Neural crest cell (in vitro differentiated cells): ENCODE measurements at regions not wholly inside any gene's neighbourhood (a gene's known extent, or its start where the extent isn't known, plus 50 kb on each side); places are given as distances from the start of the nearest gene placed in this dataset.

ENCODE experiments used
- DNase-seq: peaks from one replicate; pipeline ENCODE4 v3.0.0; 2021; ENCODE audit warnings: low read depth, mixed read lengths, low spot score
- H3K27ac Mint-ChIP-seq: one replicate; pipeline ENCODE4 v1.8.0; 2021; ENCODE audit warnings: mild to moderate bottlenecking, mixed read lengths; ENCODE audit not compliant: unreplicated experiment
- H3K27me3 Mint-ChIP-seq: 2 replicates; pipeline ENCODE4 v1.8.0; 2021; ENCODE audit warnings: low read depth, mild to moderate bottlenecking, mixed read lengths
- H3K36me3 Mint-ChIP-seq: 2 replicates; pipeline ENCODE4 v1.8.0; 2021; ENCODE audit warnings: low read depth, mild to moderate bottlenecking, mixed read lengths
- H3K4me1 Mint-ChIP-seq: 2 replicates; pipeline ENCODE4 v1.8.0; 2021; ENCODE audit warnings: mixed read lengths
- H3K4me3 Mint-ChIP-seq: one replicate; pipeline ENCODE4 v1.8.0; 2021; ENCODE audit warnings: mild to moderate bottlenecking, mixed read lengths
- H3K9me3 Mint-ChIP-seq: 2 replicates; pipeline ENCODE4 v1.8.0; 2021; ENCODE audit warnings: mixed read lengths
- TF ChIP-seq, protein P1 (sequence below): fragments of 200-600 bp; sonication (generic); conservative IDR thresholded peaks from 2 replicates; pipeline ENCODE4 v1.5.0; 2021; ENCODE audit warnings: antibody characterized with exemption, mild to moderate bottlenecking

DNA sequence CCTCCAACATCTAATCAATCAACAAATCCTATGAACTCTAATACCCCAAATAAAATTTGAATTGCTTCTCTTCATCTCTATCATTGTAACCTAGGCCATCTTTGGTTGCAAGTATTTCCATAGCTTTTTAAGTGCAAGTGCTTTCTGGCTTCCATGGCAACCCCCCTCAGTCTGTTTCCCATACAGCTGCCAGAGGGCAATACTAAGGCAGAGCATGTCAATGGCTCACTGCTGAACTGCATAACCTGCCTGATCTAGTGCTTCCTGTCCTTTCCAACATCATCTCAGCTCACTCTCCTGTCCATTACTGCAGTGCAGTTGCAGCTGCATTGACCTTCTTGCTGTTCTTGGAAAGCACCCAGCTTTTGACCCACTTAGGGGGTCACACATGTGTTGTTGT is 198.4 kb downstream of the WNT5A start:
- H3K4me1 Mint-ChIP-seq, result peaks cover 24% of the 10 kb centered on the region
- H3K27me3 Mint-ChIP-seq, result no peaks in the 10 kb centered on the region
- H3K9me3 Mint-ChIP-seq, result peaks cover 2% of the 10 kb centered on the region
- no peaks in the 10 kb centered on the region for H3K36me3 Mint-ChIP-seq
- TF ChIP-seq, protein P1, sequence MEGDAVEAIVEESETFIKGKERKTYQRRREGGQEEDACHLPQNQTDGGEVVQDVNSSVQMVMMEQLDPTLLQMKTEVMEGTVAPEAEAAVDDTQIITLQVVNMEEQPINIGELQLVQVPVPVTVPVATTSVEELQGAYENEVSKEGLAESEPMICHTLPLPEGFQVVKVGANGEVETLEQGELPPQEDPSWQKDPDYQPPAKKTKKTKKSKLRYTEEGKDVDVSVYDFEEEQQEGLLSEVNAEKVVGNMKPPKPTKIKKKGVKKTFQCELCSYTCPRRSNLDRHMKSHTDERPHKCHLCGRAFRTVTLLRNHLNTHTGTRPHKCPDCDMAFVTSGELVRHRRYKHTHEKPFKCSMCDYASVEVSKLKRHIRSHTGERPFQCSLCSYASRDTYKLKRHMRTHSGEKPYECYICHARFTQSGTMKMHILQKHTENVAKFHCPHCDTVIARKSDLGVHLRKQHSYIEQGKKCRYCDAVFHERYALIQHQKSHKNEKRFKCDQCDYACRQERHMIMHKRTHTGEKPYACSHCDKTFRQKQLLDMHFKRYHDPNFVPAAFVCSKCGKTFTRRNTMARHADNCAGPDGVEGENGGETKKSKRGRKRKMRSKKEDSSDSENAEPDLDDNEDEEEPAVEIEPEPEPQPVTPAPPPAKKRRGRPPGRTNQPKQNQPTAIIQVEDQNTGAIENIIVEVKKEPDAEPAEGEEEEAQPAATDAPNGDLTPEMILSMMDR, result no peak
- H3K4me3 Mint-ChIP-seq, result no peak overlapping the region
- H3K27ac Mint-ChIP-seq, result peak overlapping the region; percentile 17
- DNase-seq, result no peak

DNA sequence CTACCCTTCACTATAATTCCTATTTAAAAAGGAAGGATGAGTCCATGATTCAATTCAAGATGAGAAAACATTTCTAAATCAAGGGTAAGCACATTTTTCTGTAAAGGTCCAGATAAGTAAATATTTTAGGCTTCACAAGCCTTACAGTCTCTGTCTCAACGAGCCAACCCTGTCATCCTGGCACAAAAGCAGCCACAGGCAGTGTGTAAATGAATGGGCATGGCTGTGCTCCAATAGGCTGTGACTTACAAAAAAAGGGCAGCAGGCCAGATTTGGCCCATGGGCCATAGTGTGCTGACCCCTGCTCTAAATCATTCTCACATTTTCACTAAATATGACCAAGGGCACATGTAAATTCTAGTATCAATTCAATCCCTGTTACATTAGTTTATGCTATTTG is 200.4 kb downstream of the WNT5A start:
- H3K4me3 Mint-ChIP-seq, result no peak overlapping the region
- H3K4me1 Mint-ChIP-seq, result peaks cover 28% of the 10 kb centered on the region
- no peak overlapping the region for H3K27ac Mint-ChIP-seq
- no peaks in the 10 kb centered on the region for H3K27me3 Mint-ChIP-seq
- TF ChIP-seq, protein P1, result no peak
- H3K9me3 Mint-ChIP-seq, result peaks cover 2% of the 10 kb centered on the region
- no peaks in the 10 kb centered on the region for H3K36me3 Mint-ChIP-seq
- no peak for DNase-seq

DNA sequence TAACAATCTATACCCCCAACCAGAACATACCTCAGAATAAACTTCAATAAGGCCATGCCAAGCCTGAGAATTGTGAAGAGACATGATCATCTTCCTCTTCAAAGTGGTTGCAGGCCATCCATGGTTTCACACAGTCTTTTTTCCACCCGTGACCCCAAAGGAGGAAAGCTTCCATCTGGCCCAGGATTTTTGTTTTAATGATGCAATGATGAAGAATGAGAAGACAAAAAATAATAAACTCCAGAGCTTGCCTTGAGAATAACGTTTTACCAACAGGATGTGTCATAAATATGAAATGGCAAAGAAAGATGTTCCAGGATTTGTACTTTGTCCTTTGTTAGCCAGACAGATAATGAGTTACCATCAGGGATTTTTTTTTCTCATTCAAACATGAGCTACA is 201.9 kb downstream of the WNT5A start:
- peaks cover 28% of the 10 kb centered on the region for H3K4me1 Mint-ChIP-seq

DNA sequence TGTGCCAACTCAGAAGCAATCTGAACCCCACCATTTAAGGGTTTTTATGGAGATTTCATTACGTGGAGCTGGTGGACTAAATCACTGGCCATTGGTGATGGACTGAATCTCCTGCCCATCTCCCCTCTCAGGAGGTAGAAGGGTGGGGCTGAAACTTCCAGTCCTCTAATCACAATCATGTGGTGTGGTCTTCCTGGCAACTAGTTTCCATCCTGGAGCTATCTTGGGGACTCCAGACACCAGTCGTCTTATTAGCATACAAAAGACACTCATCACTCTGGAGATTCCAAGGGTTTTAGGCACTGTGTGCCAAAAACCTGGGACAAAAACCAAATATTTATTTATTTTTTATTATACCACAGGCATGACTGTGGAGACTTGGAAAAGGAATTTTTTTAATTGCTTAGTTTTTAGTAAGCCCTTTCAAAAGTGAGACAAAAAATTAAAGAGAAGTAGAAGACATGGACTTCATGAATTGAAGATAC is 203.6 kb downstream of the WNT5A start:
- Mint-ChIP-seq H3K27me3 (no peaks in the 10 kb centered on the region), H3K9me3 (peaks cover 2% of the 10 kb centered on the region), H3K4me1 (peaks cover 24% of the 10 kb centered on the region), H3K36me3 (no peaks in the 10 kb centered on the region), H3K27ac (no peak overlapping the region), H3K4me3 (no peak overlapping the region)
- DNase-seq, result no peak
- TF ChIP-seq, protein P1, result no peak

More for the DNA sequence above, 201.9 kb downstream of the WNT5A start:
- Mint-ChIP-seq H3K9me3 (peaks cover 2% of the 10 kb centered on the region), H3K27ac (no peak overlapping the region), H3K27me3 (no peaks in the 10 kb centered on the region), H3K36me3 (no peaks in the 10 kb centered on the region), H3K4me3 (no peak overlapping the region)
- no peak for DNase-seq
- TF ChIP-seq, protein P1, result no peak

DNA sequence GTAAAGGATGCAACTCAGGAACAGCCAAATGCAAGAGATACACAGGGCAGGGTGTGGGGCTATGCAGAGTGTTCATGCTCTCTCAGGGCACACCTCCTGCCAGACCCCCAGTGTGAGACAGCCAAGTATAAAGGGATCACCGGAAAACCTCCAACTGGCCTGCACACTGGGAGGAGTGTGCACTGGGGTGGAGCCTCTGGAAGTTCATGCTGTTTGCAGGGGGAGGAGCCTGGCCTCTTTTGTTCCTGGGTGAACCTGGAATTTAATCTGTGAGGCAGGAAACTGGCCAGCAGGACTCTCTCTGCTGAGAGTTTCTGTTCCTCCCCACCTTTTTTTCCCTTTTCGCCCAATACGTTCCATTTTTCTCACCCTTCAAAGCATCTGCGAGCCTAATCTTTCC is 204.1 kb downstream of the WNT5A start:
- TF ChIP-seq, protein P1, result no peak
- DNase-seq, result peak; percentile 6
- H3K27ac Mint-ChIP-seq, result no peak overlapping the region
- H3K4me1 Mint-ChIP-seq, result peaks cover 19% of the 10 kb centered on the region
- no peaks in the 10 kb centered on the region for H3K27me3 Mint-ChIP-seq
- H3K36me3 Mint-ChIP-seq, result no peaks in the 10 kb centered on the region
- H3K9me3 Mint-ChIP-seq, result peaks cover 2% of the 10 kb centered on the region
- H3K4me3 Mint-ChIP-seq, result no peak overlapping the region
